Suppressor macrophage treated with lipopolysaccharide for 1 hour (primary cell): ENCODE measurements at regions not wholly inside any gene's neighbourhood (a gene's known extent, or its start where the extent isn't known, plus 50 kb on each side); places are given as distances from the start of the nearest gene placed in this dataset.
"Not testable (repeated sequence)": the region's sequence is repeated elsewhere in the genome, so short reads cannot be mapped to it uniquely, and the experiment has no call there.

ENCODE experiments used
- DNase-seq, 3 donors: peaks; one replicate each; pipeline ENCODE4 v3.0.0-alpha.2; 2020 to 2022

- DNase-seq: no peak
Observed at GRCh38 chr5:51034222-51034901, 348.9 kb upstream of the ISL1 start.

- no peak for DNase-seq
Observed at GRCh38 chr5:51039424-51040329, 343.6 kb upstream of the ISL1 start.

- no peak for DNase-seq
Observed at GRCh38 chr5:51043745-51044144, 339.5 kb upstream of the ISL1 start.

- DNase-seq: no peak
Observed at GRCh38 chr5:51047369-51047768, 335.9 kb upstream of the ISL1 start.

GRCh38 chr5:51053361-51053760, 329.9 kb upstream of the ISL1 start:
- no peak for DNase-seq

- no peak for DNase-seq
Observed at GRCh38 chr5:51060953-51061352, 322.3 kb upstream of the ISL1 start.

GRCh38 chr5:51072937-51073336, 310.3 kb upstream of the ISL1 start:
- no peak for DNase-seq

GRCh38 chr5:51082741-51083140, 300.5 kb upstream of the ISL1 start:
- no peak for DNase-seq

- DNase-seq: no peak
Observed at GRCh38 chr5:51091816-51092215, 291.4 kb upstream of the ISL1 start.

- no peak for DNase-seq
Observed at GRCh38 chr5:51095486-51095885, 287.8 kb upstream of the ISL1 start.

- DNase-seq: no peak
Observed at GRCh38 chr5:51096859-51097258, 286.4 kb upstream of the ISL1 start.

- no peak for DNase-seq
Observed at GRCh38 chr5:51099173-51099853, 283.9 kb upstream of the ISL1 start.

GRCh38 chr5:51104556-51104955, 278.7 kb upstream of the ISL1 start:
- no peak for DNase-seq

- DNase-seq: no peak
Observed at GRCh38 chr5:51109786-51110410, 273.4 kb upstream of the ISL1 start.

- no peak for DNase-seq
Observed at GRCh38 chr5:51131266-51131665, 252.0 kb upstream of the ISL1 start.

- DNase-seq: no peak
Observed at GRCh38 chr5:51138164-51138563, 245.1 kb upstream of the ISL1 start.

GRCh38 chr5:51148437-51148836, 234.8 kb upstream of the ISL1 start:
- no peak for DNase-seq

GRCh38 chr5:51156222-51156621, 227.0 kb upstream of the ISL1 start:
- no peak for DNase-seq

GRCh38 chr5:51156838-51157237, 226.4 kb upstream of the ISL1 start:
- DNase-seq: no peak

GRCh38 chr5:51159164-51159563, 224.1 kb upstream of the ISL1 start:
- no peak for DNase-seq

- no peak for DNase-seq
Observed at GRCh38 chr5:51159606-51160005, 223.6 kb upstream of the ISL1 start.

- DNase-seq: no peak
Observed at GRCh38 chr5:51162245-51162644, 221.0 kb upstream of the ISL1 start.

- not testable (repeated sequence) for DNase-seq
Observed at GRCh38 chr5:51165621-51166020, 217.6 kb upstream of the ISL1 start.
